H9 (cell line): ENCODE measurements at regions not wholly inside any gene's neighbourhood (a gene's known extent, or its start where the extent isn't known, plus 50 kb on each side); places are given as distances from the start of the nearest gene placed in this dataset.
"Not testable (repeated sequence)": the region's sequence is repeated elsewhere in the genome, so short reads cannot be mapped to it uniquely, and the experiment has no call there.

ENCODE experiments used
- DNase-seq: peaks from one replicate; pipeline ENCODE4 v3.0.0-alpha.2; 2017
- H2AFZ ChIP-seq: one replicate; pipeline ENCODE4 v1.6.1; 2013; ENCODE audit warnings: mild to moderate bottlenecking, low read length, control low read depth, moderate library complexity
- H2AK5ac ChIP-seq: 2 replicates; pipeline ENCODE4 v1.6.1; 2013; ENCODE audit warnings: low read length, control low read depth, mixed read lengths; ENCODE audit not compliant: insufficient read length
- H2BK120ac ChIP-seq: one replicate; pipeline ENCODE4 v1.6.1; 2013; ENCODE audit warnings: low read depth, mild to moderate bottlenecking, low read length, control low read depth, inconsistent platforms; ENCODE audit not compliant: poor library complexity, severe bottlenecking
- H2BK12ac ChIP-seq: 2 replicates; pipeline ENCODE4 v1.6.1; 2013; ENCODE audit warnings: low read length, control low read depth, mixed read lengths, low read depth; ENCODE audit not compliant: insufficient read length
- H2BK15ac ChIP-seq: 2 replicates; pipeline ENCODE4 v1.6.1; 2013; ENCODE audit warnings: low read depth, low read length, control low read depth
- H2BK20ac ChIP-seq: one replicate; pipeline ENCODE4 v1.6.1; 2013; ENCODE audit warnings: low read depth, mild to moderate bottlenecking, low read length, control low read depth, inconsistent platforms; ENCODE audit not compliant: poor library complexity, severe bottlenecking
- H2BK5ac ChIP-seq: 2 replicates; pipeline ENCODE4 v1.6.1; 2013; ENCODE audit warnings: low read length, control low read depth, mixed read lengths; ENCODE audit not compliant: insufficient read length
- H3K14ac ChIP-seq: 2 replicates; pipeline ENCODE4 v1.6.1; 2013; ENCODE audit warnings: low read length, control low read depth; ENCODE audit not compliant: insufficient read depth
- H3K18ac ChIP-seq: 2 replicates; pipeline ENCODE4 v1.6.1; 2013; ENCODE audit warnings: low read depth, mild to moderate bottlenecking, mixed read lengths, low read length, control low read depth; ENCODE audit not compliant: insufficient read length
- H3K23ac ChIP-seq: 2 replicates; pipeline ENCODE4 v1.6.1; 2013; ENCODE audit warnings: low read length, control low read depth, mixed read lengths, low read depth; ENCODE audit not compliant: insufficient read length
- H3K23me2 ChIP-seq: 2 replicates; pipeline ENCODE4 v1.6.1; 2013; ENCODE audit warnings: low read depth, mild to moderate bottlenecking, mixed read lengths, low read length, control low read depth; ENCODE audit not compliant: insufficient read length, poor library complexity, severe bottlenecking
- H3K27ac ChIP-seq: 2 replicates; pipeline ENCODE4 v1.5.1; 2013; ENCODE audit warnings: low read length, control low read depth, mixed read lengths, low read depth; ENCODE audit not compliant: insufficient read length
- H3K27me3 ChIP-seq: 2 replicates; pipeline ENCODE4 v1.6.1; 2013; ENCODE audit warnings: low read length, control low read depth, inconsistent platforms; ENCODE audit not compliant: insufficient read depth
- H3K4ac ChIP-seq: 2 replicates; pipeline ENCODE4 v1.6.1; 2013; ENCODE audit warnings: low read depth, mild to moderate bottlenecking, control low read depth, inconsistent platforms, low read length, moderate library complexity
- H3K4me1 ChIP-seq: 2 replicates; pipeline ENCODE4 v1.6.1; 2013; ENCODE audit warnings: low read length, control low read depth, inconsistent platforms; ENCODE audit not compliant: insufficient read depth
- H3K4me2 ChIP-seq: 2 replicates; pipeline ENCODE4 v1.6.1; 2013; ENCODE audit warnings: low read length, control low read depth, mixed read lengths; ENCODE audit not compliant: insufficient read length, insufficient read depth
- H3K56ac ChIP-seq: 2 replicates; pipeline ENCODE4 v1.6.1; 2013; ENCODE audit warnings: low read depth, mild to moderate bottlenecking, mixed read lengths, low read length, control low read depth; ENCODE audit not compliant: insufficient read length
- H3K79me1 ChIP-seq: 2 replicates; pipeline ENCODE4 v1.6.1; 2013; ENCODE audit warnings: low read depth, mild to moderate bottlenecking, moderate library complexity, low read length, control low read depth, inconsistent platforms; ENCODE audit not compliant: insufficient read depth, poor library complexity, severe bottlenecking
- H3K79me2 ChIP-seq: 2 replicates; pipeline ENCODE4 v1.6.1; 2013; ENCODE audit warnings: low read length, control low read depth, inconsistent platforms; ENCODE audit not compliant: insufficient read depth
- H3K9ac ChIP-seq: 2 replicates; pipeline ENCODE4 v1.6.1; 2013; ENCODE audit warnings: low read length, control low read depth, mixed read lengths; ENCODE audit not compliant: insufficient read length; ENCODE audit errors: extremely low read depth
- H3K9me3 ChIP-seq: one replicate; pipeline ENCODE4 v1.6.1; 2013; ENCODE audit warnings: low read depth, low read length, inconsistent platforms; ENCODE audit not compliant: control insufficient read depth
- H3T11ph ChIP-seq: one replicate; pipeline ENCODE4 v1.6.1; 2013; ENCODE audit warnings: mild to moderate bottlenecking, low read length, control low read depth, inconsistent platforms
- H4K20me1 ChIP-seq: one replicate; pipeline ENCODE4 v1.6.1; 2013; ENCODE audit not compliant: control insufficient read depth, insufficient read length, insufficient read depth
- H4K5ac ChIP-seq: 2 replicates; pipeline ENCODE4 v1.6.1; 2013; ENCODE audit warnings: low read depth, mild to moderate bottlenecking, mixed read lengths, low read length, control low read depth; ENCODE audit not compliant: insufficient read length
- H4K8ac ChIP-seq: replicated peaks from 2 replicates; pipeline ENCODE4 v1.6.1; 2013; ENCODE audit warnings: low read length, control low read depth, mixed read lengths, low read depth; ENCODE audit not compliant: insufficient read length
- H4K91ac ChIP-seq: 2 replicates; pipeline ENCODE4 v1.6.1; 2013; ENCODE audit warnings: low read depth, mild to moderate bottlenecking, moderate library complexity, mixed read lengths, low read length, control low read depth; ENCODE audit not compliant: insufficient read length
- H3K27ac Mint-ChIP-seq, 3 experiments: 2 replicates in 2 of 3; 3 replicates in 1 of 3; pipeline ENCODE4 v1.8.0; 2020 to 2021; ENCODE audit warnings: mixed read lengths in 3 of 3, mild to moderate bottlenecking in 1 of 3, moderate library complexity in 1 of 3
- H3K27me3 Mint-ChIP-seq: 2 replicates; pipeline ENCODE4 v1.8.0; 2021; ENCODE audit warnings: low read depth, mild to moderate bottlenecking, moderate library complexity, mixed read lengths
- H3K36me3 Mint-ChIP-seq, 3 experiments: 2 replicates in 2 of 3; 3 replicates in 1 of 3; pipeline ENCODE4 v1.8.0; 2020 to 2021; ENCODE audit warnings: low read depth in 3 of 3, mixed read lengths in 3 of 3; ENCODE audit not compliant: insufficient read depth in 1 of 3
- H3K4me1 Mint-ChIP-seq, 2 experiments: 2 replicates each; pipeline ENCODE4 v1.8.0; 2020; ENCODE audit warnings: mixed read lengths in 2 of 2
- H3K4me3 Mint-ChIP-seq, 2 experiments: 2 replicates in 1 of 2; 3 replicates in 1 of 2; pipeline ENCODE4 v1.8.0; 2020 to 2021; ENCODE audit warnings: mild to moderate bottlenecking in 2 of 2, mixed read lengths in 2 of 2, moderate library complexity in 1 of 2
- H3K9me3 Mint-ChIP-seq, 2 experiments: 2 replicates in 1 of 2; 3 replicates in 1 of 2; pipeline ENCODE4 v1.8.0; 2020; ENCODE audit warnings: mild to moderate bottlenecking in 2 of 2, mixed read lengths in 2 of 2, moderate library complexity in 1 of 2
- CTCF ChIP-seq: fragments of 200-600 bp; sonication (generic); conservative IDR thresholded peaks from 3 replicates; pipeline ENCODE4 v1.8.0; 2021; ENCODE audit warnings: antibody characterized with exemption, mild to moderate bottlenecking
- WGBS: extraction: QIAGEN DNeasy Blood & Tissue Kit; methylation state at CpG from one replicate; pipeline ENCODE4 v1.1.7; 2013; ENCODE audit warnings: missing lambda C conversion rate, low lambda C conversion rate, mixed read lengths; ENCODE audit not compliant: insufficient read length; ENCODE audit errors: extremely low coverage; 5-methylcytosine and 5-hydroxymethylcytosine counted together

GRCh38 chr22:48621085-48621484, 1206.6 kb downstream of the BRD1 start:
- Mint-ChIP-seq H3K27me3 (no peaks in the 10 kb centered on the region; the same call in 1 of the 2 replicates), H3K9me3 (no peaks in the 10 kb centered on the region; a peak in 2 of 5 replicates), H3K36me3 (peaks cover 0 to 1% (median 0%) of the 10 kb centered on the region in 3 experiments; a peak in 1 of 7 replicates), H3K4me3 (no peak overlapping the region), H3K4me1 (peaks cover under 1 to 4% of the 10 kb centered on the region in 2 experiments; a peak in 2 of 4 replicates), H3K27ac (no peak overlapping the region)
- Histone ChIP-seq H3K27ac (no peak overlapping the region), H3K79me2 (no peaks in the 10 kb centered on the region), H3K56ac (no peak overlapping the region), H3K4ac (no peak overlapping the region), H3K18ac (no peak overlapping the region), H3T11ph (no peak overlapping the region), H2AFZ (no peak overlapping the region), H2BK20ac (no peak overlapping the region), H3K27me3 (no peaks in the 10 kb centered on the region), H3K14ac (no peak overlapping the region), H3K4me2 (no peak overlapping the region), H3K23ac (no peak overlapping the region), H3K23me2 (no peaks in the 10 kb centered on the region), H4K91ac (no peak overlapping the region), H2BK15ac (no peak overlapping the region), H4K20me1 (no peaks in the 10 kb centered on the region), H3K4me1 (no peaks in the 10 kb centered on the region), H2AK5ac (no peak overlapping the region), H4K8ac (no peak overlapping the region), H2BK5ac (no peak overlapping the region), H3K9ac (no peak overlapping the region), H3K9me3 (no peaks in the 10 kb centered on the region), H4K5ac (no peak overlapping the region), H2BK120ac (no peak overlapping the region), H2BK12ac (no peak overlapping the region), H3K79me1 (no peaks in the 10 kb centered on the region)
- no peak for DNase-seq
- TF ChIP-seq CTCF = no peak

GRCh38 chr22:48620460-48620859, 1207.2 kb downstream of the BRD1 start:
- not testable (repeated sequence) for H4K91ac ChIP-seq, H3K18ac ChIP-seq, H3K79me2 ChIP-seq, H3K23me2 ChIP-seq, H3K27ac Mint-ChIP-seq, H3K56ac ChIP-seq, H2BK5ac ChIP-seq, H3K14ac ChIP-seq, H2BK120ac ChIP-seq, H3K79me1 ChIP-seq, H3K4me2 ChIP-seq, DNase-seq, H3K27me3 ChIP-seq, H3K4me3 Mint-ChIP-seq, H4K5ac ChIP-seq, H4K20me1 ChIP-seq, H3K9me3 ChIP-seq, H3K27me3 Mint-ChIP-seq, H3T11ph ChIP-seq, H4K8ac ChIP-seq, H3K9me3 Mint-ChIP-seq, H2BK15ac ChIP-seq, H3K4ac ChIP-seq, H3K36me3 Mint-ChIP-seq, H3K9ac ChIP-seq, H2BK20ac ChIP-seq, H2BK12ac ChIP-seq, H2AFZ ChIP-seq, H3K4me1 Mint-ChIP-seq, H3K4me1 ChIP-seq, H3K27ac ChIP-seq, H2AK5ac ChIP-seq, H3K23ac ChIP-seq
- no CpG with 5 or more reads among the region's 2 CpGs for WGBS
